ENCODE measurements at regions not wholly inside any gene's neighbourhood (a gene's known extent, or its start where the extent isn't known, plus 50 kb on each side); places are given as distances from the start of the nearest gene placed in this dataset.

- Mint-ChIP-seq H3K27ac (ENCODE audit: unreplicated experiment) (no peak overlapping the region), H3K27me3 (ENCODE audit: unreplicated experiment) (no peaks in the 10 kb centered on the region), H3K36me3 (ENCODE audit: insufficient read depth, unreplicated experiment) (no peaks in the 10 kb centered on the region), H3K4me3 (ENCODE audit: low read depth, unreplicated experiment) (no peak overlapping the region), H3K4me1 (ENCODE audit: low read depth, unreplicated experiment) (no peaks in the 10 kb centered on the region), H3K9me3 (ENCODE audit: low read depth, unreplicated experiment) (no peaks in the 10 kb centered on the region)
- TF ChIP-seq CTCF (IDR thresholded peaks at IDR 0.05; ENCODE audit: unreplicated experiment), result no peak
- CTCF ChIA-PET, result no interaction called here
- no TSS peak for BruUV-seq (replicated peaks)
- intact Hi-C loops (cut with micrococcal nuclease; ENCODE audit: unreplicated experiment), result no loop called here
- DNase-seq, result no peak
These were observed 55.6 kb upstream of the BET1 start for GRCh38 chr7:94059746-94060145.

GRCh38 chr7:94060752-94061151 lies 56.6 kb upstream of the BET1 start:
- Mint-ChIP-seq H3K4me3 (ENCODE audit: low read depth, unreplicated experiment) (no peak overlapping the region), H3K27ac (ENCODE audit: unreplicated experiment) (no peak overlapping the region), H3K27me3 (ENCODE audit: unreplicated experiment) (no peaks in the 10 kb centered on the region), H3K4me1 (ENCODE audit: low read depth, unreplicated experiment) (no peaks in the 10 kb centered on the region), H3K9me3 (ENCODE audit: low read depth, unreplicated experiment) (no peaks in the 10 kb centered on the region), H3K36me3 (ENCODE audit: insufficient read depth, unreplicated experiment) (no peaks in the 10 kb centered on the region)
- CTCF ChIA-PET, result no interaction called here
- TF ChIP-seq CTCF (IDR thresholded peaks at IDR 0.05; ENCODE audit: unreplicated experiment), result no peak
- no TSS peak for BruUV-seq (replicated peaks)
- no peak for DNase-seq
- intact Hi-C loops (cut with micrococcal nuclease; ENCODE audit: unreplicated experiment), result no loop called here

GRCh38 chr7:94061326-94061725 lies 57.2 kb upstream of the BET1 start:
- CTCF ChIA-PET, result no interaction called here
- Mint-ChIP-seq H3K4me1 (ENCODE audit: low read depth, unreplicated experiment) (no peaks in the 10 kb centered on the region), H3K27me3 (ENCODE audit: unreplicated experiment) (no peaks in the 10 kb centered on the region), H3K4me3 (ENCODE audit: low read depth, unreplicated experiment) (no peak overlapping the region), H3K36me3 (ENCODE audit: insufficient read depth, unreplicated experiment) (no peaks in the 10 kb centered on the region), H3K27ac (ENCODE audit: unreplicated experiment) (no peak overlapping the region), H3K9me3 (ENCODE audit: low read depth, unreplicated experiment) (no peaks in the 10 kb centered on the region)
- BruUV-seq (replicated peaks), result no TSS peak
- intact Hi-C loops (cut with micrococcal nuclease; ENCODE audit: unreplicated experiment), result no loop called here
- TF ChIP-seq CTCF (IDR thresholded peaks at IDR 0.05; ENCODE audit: unreplicated experiment), result no peak
- no peak for DNase-seq

- Mint-ChIP-seq H3K4me3 (ENCODE audit: low read depth, unreplicated experiment) (no peak overlapping the region), H3K27ac (ENCODE audit: unreplicated experiment) (no peak overlapping the region), H3K27me3 (ENCODE audit: unreplicated experiment) (no peaks in the 10 kb centered on the region), H3K9me3 (ENCODE audit: low read depth, unreplicated experiment) (no peaks in the 10 kb centered on the region), H3K4me1 (ENCODE audit: low read depth, unreplicated experiment) (no peaks in the 10 kb centered on the region), H3K36me3 (ENCODE audit: insufficient read depth, unreplicated experiment) (no peaks in the 10 kb centered on the region)
- TF ChIP-seq CTCF (IDR thresholded peaks at IDR 0.05; ENCODE audit: unreplicated experiment), result no peak
- no peak for DNase-seq
- intact Hi-C loops (cut with micrococcal nuclease; ENCODE audit: unreplicated experiment), result no loop called here
- CTCF ChIA-PET, result no interaction called here
- BruUV-seq (replicated peaks), result no TSS peak
These were observed 58.2 kb upstream of the BET1 start for GRCh38 chr7:94062372-94062771.

Data from Calu3 (cell line).